GM19025 (cell line): ENCODE measurements at regions not wholly inside any gene's neighbourhood (a gene's known extent, or its start where the extent isn't known, plus 50 kb on each side); places are given as distances from the start of the nearest gene placed in this dataset.

Source experiments
- ATAC-seq: cut with Tn5 transposase; IDR thresholded peaks from one replicate; pipeline ENCODE4 v1.9.1; 2021; ENCODE audit warnings: mild to moderate bottlenecking, low read depth, moderate library complexity; ENCODE audit not compliant: unreplicated experiment

GRCh38 chr7:68470836-68471435 lies 1127.3 kb upstream of the AUTS2 start:
- ATAC-seq = no peak

DNA sequence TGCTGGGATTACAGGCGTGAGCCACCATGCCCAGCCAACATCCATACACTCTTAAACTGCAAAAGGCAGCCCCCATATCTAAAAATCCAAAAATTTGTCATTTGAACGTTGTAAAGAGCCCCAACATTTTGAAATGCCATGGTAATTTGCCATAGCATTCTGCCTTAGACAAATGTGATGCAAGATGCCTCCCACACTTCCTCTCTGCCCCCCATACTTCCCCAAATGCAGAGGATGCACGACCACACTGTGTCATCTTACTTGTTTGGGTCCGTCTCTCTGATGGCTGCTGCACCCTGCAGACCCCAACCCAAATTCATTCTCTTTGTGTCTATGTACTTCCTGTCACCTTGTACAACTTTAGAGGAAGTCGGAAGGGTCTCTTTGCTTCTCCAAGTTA lies 1125.6 kb upstream of the AUTS2 start:
- ATAC-seq = no peak

DNA sequence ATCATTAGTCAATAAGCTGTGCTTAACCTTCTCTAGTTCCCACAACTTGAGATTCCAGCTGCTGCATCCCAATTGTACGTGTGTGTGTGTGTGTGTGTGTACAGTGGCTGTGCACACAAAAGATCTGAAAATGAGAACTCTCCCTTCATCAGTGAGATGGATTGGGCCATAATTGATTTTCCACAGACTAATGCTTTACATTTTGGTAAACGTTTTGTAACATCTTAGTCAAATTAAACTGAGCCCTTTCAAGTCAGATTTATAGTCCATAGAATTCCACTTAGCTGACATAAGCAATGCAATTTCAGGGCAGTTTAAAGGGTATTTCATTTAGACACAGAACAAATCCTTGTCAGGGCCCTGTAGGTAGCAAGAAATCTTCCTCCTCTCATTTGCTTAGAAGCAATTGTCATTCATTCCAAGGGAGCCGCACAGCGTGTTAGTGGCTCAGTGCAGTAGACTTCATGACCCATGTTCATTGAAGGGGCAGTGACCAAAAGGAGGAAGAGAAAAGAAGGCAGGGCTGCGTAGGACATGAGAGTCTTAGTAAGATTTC lies 1123.5 kb upstream of the AUTS2 start:
- no peak for ATAC-seq

- ATAC-seq = no peak
Measured at GRCh38 chr7:68476966-68477365, 1121.3 kb upstream of the AUTS2 start.

- ATAC-seq = no peak
Measured at GRCh38 chr7:68478326-68478725, 1119.9 kb upstream of the AUTS2 start.

GRCh38 chr7:68482800-68483199 lies 1115.5 kb upstream of the AUTS2 start:
- ATAC-seq = no peak

GRCh38 chr7:68484731-68485130 lies 1113.5 kb upstream of the AUTS2 start:
- no peak for ATAC-seq

DNA sequence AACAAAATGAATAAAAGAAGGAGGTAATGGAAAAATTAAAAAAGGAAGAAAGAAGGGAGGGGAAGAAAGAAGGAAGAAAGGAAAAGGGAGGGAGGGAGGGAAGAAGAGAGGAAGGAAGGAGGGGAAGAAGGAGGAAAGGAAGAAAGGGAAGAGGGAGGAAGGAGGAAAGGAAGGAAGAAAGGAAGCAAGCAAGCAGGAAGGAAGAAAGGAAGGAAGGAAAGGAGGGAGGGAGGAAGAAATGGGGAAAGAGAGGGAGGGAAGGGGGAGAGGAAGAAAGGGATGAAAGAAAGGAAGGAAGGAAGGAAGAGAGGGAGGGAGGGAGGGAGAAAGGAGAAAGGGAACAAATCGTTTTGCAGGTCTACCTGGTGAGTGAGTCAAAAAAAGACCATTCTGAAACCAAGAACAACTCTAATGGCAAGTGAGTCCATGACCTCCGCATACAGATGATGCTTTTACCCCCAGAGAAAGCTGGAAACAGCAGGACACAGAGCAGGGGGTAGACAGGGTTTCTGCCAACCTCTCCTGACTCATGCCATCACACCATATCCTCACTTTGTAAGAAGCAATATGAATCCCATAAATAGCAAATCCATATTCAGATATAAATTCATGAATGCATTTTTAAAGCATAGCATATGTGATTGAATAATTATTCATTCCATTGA lies 1112.9 kb upstream of the AUTS2 start:
- ATAC-seq = no peak

DNA sequence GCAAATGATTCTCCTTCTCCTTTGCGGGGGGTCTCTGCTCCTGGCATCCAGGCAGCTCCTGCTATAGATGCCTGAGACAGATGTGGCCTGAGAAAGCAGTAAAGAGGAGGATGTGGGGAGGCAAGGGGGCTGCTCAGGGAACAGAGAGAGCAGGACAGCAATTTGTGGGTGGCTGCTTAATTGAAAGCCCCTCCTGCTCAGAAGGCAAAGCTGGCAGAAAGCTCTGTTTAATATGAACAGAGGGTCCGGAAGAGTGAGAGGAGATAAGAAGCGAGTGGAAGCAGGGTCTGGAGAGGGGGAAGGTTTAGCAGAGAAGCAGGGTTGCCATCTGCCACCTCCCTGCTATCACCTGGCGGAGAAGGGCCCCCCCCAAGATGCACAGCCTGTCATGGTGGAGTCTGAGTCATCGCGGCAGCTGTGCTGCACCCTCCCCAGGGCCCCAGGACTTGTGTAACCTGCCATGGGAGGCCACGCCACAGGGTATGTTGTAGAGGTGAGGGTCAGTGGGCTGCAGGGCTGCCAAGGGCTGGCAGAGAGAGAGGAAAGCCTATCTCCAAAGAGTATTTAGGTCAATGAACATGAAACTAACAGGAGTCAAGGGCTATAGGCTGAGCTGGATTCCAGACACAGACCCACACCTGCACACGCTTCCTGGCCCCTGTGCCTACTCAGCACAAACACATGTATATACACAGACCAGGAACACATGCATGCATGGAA lies 1109.8 kb upstream of the AUTS2 start:
- ATAC-seq = no peak

- ATAC-seq = no peak
Measured at GRCh38 chr7:68491523-68492358, 1106.5 kb upstream of the AUTS2 start.

- no peak for ATAC-seq
Measured at GRCh38 chr7:68492359-68492690, 1106.0 kb upstream of the AUTS2 start.

- ATAC-seq = no peak
Measured at GRCh38 chr7:68503400-68503799, 1094.9 kb upstream of the AUTS2 start.

DNA sequence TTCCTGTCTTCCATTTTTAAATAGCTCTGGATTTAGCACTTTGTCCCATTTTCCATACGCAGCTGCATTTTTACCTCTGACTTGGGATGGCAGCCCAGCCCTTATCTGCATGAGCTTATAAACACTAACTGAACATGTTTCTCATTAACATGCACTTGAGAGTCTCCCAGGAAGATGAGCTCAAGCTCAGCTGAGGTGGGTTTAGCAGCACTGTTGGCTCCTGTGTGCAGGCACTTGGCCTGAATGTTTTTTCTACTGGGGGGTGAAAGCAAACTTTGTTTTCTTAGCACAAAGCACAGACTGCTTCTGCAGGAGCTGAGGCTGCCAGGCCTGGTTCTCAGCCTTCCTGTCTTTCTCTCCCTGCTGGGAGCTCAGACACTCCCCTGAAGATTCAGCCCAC lies 1093.6 kb upstream of the AUTS2 start:
- ATAC-seq = no peak

GRCh38 chr7:68505721-68506120 lies 1092.6 kb upstream of the AUTS2 start:
- ATAC-seq = no peak

DNA sequence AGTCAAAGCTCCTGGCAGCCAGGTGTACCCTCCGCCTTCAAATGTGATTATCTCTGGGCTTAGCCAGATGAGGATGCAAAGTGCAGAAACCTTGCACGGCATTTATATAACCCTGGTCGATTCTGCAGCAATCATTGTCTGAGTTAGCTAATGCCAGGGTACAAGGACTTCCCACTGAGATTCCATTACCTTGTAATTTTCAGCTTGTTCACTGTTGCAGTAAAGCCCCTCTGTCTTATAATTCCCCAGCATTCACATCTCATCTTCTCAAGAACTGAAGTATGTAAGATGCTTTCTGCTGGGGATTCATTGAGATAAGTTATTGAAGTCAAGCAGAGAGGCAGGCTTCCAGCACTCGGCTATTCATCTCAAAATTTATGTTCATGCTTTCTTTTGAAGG lies 1090.6 kb upstream of the AUTS2 start:
- ATAC-seq = no peak

GRCh38 chr7:68509054-68509453 lies 1089.2 kb upstream of the AUTS2 start:
- no peak for ATAC-seq

GRCh38 chr7:68509603-68510002 lies 1088.7 kb upstream of the AUTS2 start:
- ATAC-seq = no peak

DNA sequence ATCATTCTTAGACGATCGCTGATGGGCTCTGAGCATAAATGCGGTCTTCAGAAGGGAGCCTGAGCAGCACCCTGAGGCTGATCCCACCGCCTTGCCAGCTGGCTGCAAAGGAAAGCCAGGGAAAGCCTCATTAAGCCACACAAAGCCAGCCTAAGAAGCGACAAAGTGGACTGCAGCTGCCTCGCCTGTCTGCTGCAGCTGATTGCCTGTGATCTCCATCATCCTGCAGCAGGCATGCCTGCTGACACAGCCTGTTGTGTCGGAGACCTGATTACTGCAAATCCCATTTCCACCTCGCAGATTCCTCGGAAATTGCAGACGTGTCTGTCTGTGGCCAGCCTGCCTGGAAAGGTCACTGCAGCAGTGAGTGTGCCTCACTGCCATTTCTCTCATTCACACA lies 1087.0 kb upstream of the AUTS2 start:
- no peak for ATAC-seq

- no peak for ATAC-seq
Measured at GRCh38 chr7:68512466-68512865, 1085.8 kb upstream of the AUTS2 start.

- ATAC-seq = no peak
Measured at GRCh38 chr7:68518060-68518459, 1080.2 kb upstream of the AUTS2 start.

- no peak for ATAC-seq
Measured at GRCh38 chr7:68524126-68524525, 1074.1 kb upstream of the AUTS2 start.
